A172 (cell line): ENCODE measurements at regions not wholly inside any gene's neighbourhood (a gene's known extent, or its start where the extent isn't known, plus 50 kb on each side); places are given as distances from the start of the nearest gene placed in this dataset.

ENCODE experiments used
- DNase-seq: peaks from one replicate; pipeline ENCODE4 v3.0.0-alpha.2; 2015; ENCODE audit warnings: low spot score

- DNase-seq: no peak
Measured at GRCh38 chr5:145204743-145205142, 630.4 kb downstream of the PRELID2 start.

- peak; percentile 16 for DNase-seq
Measured at GRCh38 chr5:145203193-145203592, 631.9 kb downstream of the PRELID2 start.

- DNase-seq: no peak
Measured at GRCh38 chr5:145198525-145199260, 636.4 kb downstream of the PRELID2 start.

GRCh38 chr5:145189746-145190145, 645.4 kb downstream of the PRELID2 start:
- no peak for DNase-seq

GRCh38 chr5:145180371-145180770, 654.8 kb downstream of the PRELID2 start:
- no peak for DNase-seq

GRCh38 chr5:145178641-145179523, 656.3 kb downstream of the PRELID2 start:
- peak; percentile 11 for DNase-seq

- no peak for DNase-seq
Measured at GRCh38 chr5:145176041-145176440, 659.1 kb downstream of the PRELID2 start.

GRCh38 chr5:145166110-145166509, 669.0 kb downstream of the PRELID2 start:
- no peak for DNase-seq

- DNase-seq: no peak
Measured at GRCh38 chr5:145163876-145164275, 671.3 kb downstream of the PRELID2 start.

GRCh38 chr5:145162626-145163025, 672.5 kb downstream of the PRELID2 start:
- no peak for DNase-seq

GRCh38 chr5:145161391-145161790, 673.8 kb downstream of the PRELID2 start:
- no peak for DNase-seq

- no peak for DNase-seq
Measured at GRCh38 chr5:145160679-145161078, 674.5 kb downstream of the PRELID2 start.

GRCh38 chr5:145158730-145159129, 676.4 kb downstream of the PRELID2 start:
- no peak for DNase-seq

GRCh38 chr5:145157841-145158240, 677.3 kb downstream of the PRELID2 start:
- DNase-seq: no peak

GRCh38 chr5:145141534-145141933, 693.6 kb downstream of the PRELID2 start:
- DNase-seq: no peak

GRCh38 chr5:145130996-145131395, 704.1 kb downstream of the PRELID2 start:
- peak; percentile 37 for DNase-seq

- no peak for DNase-seq
Measured at GRCh38 chr5:145129797-145130196, 705.3 kb downstream of the PRELID2 start.

- no peak for DNase-seq
Measured at GRCh38 chr5:145124806-145125205, 710.3 kb downstream of the PRELID2 start.

GRCh38 chr5:145118611-145119010, 716.5 kb downstream of the PRELID2 start:
- no peak for DNase-seq

GRCh38 chr5:145118127-145118526, 717.0 kb downstream of the PRELID2 start:
- DNase-seq: no peak

- DNase-seq: no peak
Measured at GRCh38 chr5:145117285-145117684, 717.9 kb downstream of the PRELID2 start.

GRCh38 chr5:145111420-145111819, 723.7 kb downstream of the PRELID2 start:
- no peak for DNase-seq

- no peak for DNase-seq
Measured at GRCh38 chr5:145110834-145111233, 724.3 kb downstream of the PRELID2 start.
